ENCODE measurements at regions not wholly inside any gene's neighbourhood (a gene's known extent, or its start where the extent isn't known, plus 50 kb on each side); places are given as distances from the start of the nearest gene placed in this dataset.

GRCh38 chr12:60225216-60226000 lies 629.6 kb downstream of the SLC16A7 start:
- no peak overlapping the region for H2AFZ ChIP-seq
- H3K9me3 ChIP-seq (ENCODE audit: control insufficient read depth, low read length), result no peaks in the 10 kb centered on the region
- H3K4me2 ChIP-seq (ENCODE audit: low read length), result no peak overlapping the region
- no peaks in the 10 kb centered on the region for H3K4me1 ChIP-seq
- H3K27ac ChIP-seq, result no peak overlapping the region
- no peak for TF ChIP-seq CTCF (IDR thresholded peaks at IDR 0.05)
- no peaks in the 10 kb centered on the region for H3K27me3 ChIP-seq (ENCODE audit: control insufficient read depth, insufficient read depth, low read length)
- H3K9ac ChIP-seq, result no peak overlapping the region
- no peaks in the 10 kb centered on the region for H3K36me3 ChIP-seq (ENCODE audit: control insufficient read depth, insufficient read depth, low read length)
- H3K79me2 ChIP-seq, result no peaks in the 10 kb centered on the region
- H3K4me3 ChIP-seq (ENCODE audit: low read depth, low read length), result no peak overlapping the region

- Histone ChIP-seq H3K4me3 (ENCODE audit: low read depth, low read length) (no peak overlapping the region), H3K9me3 (ENCODE audit: control insufficient read depth, low read length) (no peaks in the 10 kb centered on the region), H3K4me1 (no peaks in the 10 kb centered on the region), H3K36me3 (ENCODE audit: control insufficient read depth, insufficient read depth, low read length) (no peaks in the 10 kb centered on the region), H3K79me2 (no peaks in the 10 kb centered on the region), H3K27me3 (ENCODE audit: control insufficient read depth, insufficient read depth, low read length) (no peaks in the 10 kb centered on the region), H3K9ac (no peak overlapping the region), H3K27ac (no peak overlapping the region), H2AFZ (no peak overlapping the region), H3K4me2 (ENCODE audit: low read length) (no peak overlapping the region)
- TF ChIP-seq CTCF (IDR thresholded peaks at IDR 0.05), result no peak
Measured at GRCh38 chr12:60227916-60228315, 632.1 kb downstream of the SLC16A7 start.

GRCh38 chr12:60230056-60230455 lies 634.2 kb downstream of the SLC16A7 start:
- Histone ChIP-seq H3K27ac (no peak overlapping the region), H3K4me3 (ENCODE audit: low read depth, low read length) (no peak overlapping the region), H3K4me1 (no peaks in the 10 kb centered on the region), H3K79me2 (no peaks in the 10 kb centered on the region), H3K4me2 (ENCODE audit: low read length) (no peak overlapping the region), H3K36me3 (ENCODE audit: control insufficient read depth, insufficient read depth, low read length) (no peaks in the 10 kb centered on the region), H2AFZ (no peak overlapping the region), H3K9ac (no peak overlapping the region), H3K27me3 (ENCODE audit: control insufficient read depth, insufficient read depth, low read length) (no peaks in the 10 kb centered on the region), H3K9me3 (ENCODE audit: control insufficient read depth, low read length) (no peaks in the 10 kb centered on the region)
- no peak for TF ChIP-seq CTCF (IDR thresholded peaks at IDR 0.05)

GRCh38 chr12:60231303-60231702 lies 635.5 kb downstream of the SLC16A7 start:
- no peaks in the 10 kb centered on the region for H3K36me3 ChIP-seq (ENCODE audit: control insufficient read depth, insufficient read depth, low read length)
- TF ChIP-seq CTCF (IDR thresholded peaks at IDR 0.05), result no peak
- no peak overlapping the region for H3K4me2 ChIP-seq (ENCODE audit: low read length)
- no peak overlapping the region for H3K9ac ChIP-seq
- no peak overlapping the region for H3K27ac ChIP-seq
- H3K27me3 ChIP-seq (ENCODE audit: control insufficient read depth, insufficient read depth, low read length), result no peaks in the 10 kb centered on the region
- H3K9me3 ChIP-seq (ENCODE audit: control insufficient read depth, low read length), result no peaks in the 10 kb centered on the region
- no peaks in the 10 kb centered on the region for H3K79me2 ChIP-seq
- H2AFZ ChIP-seq, result no peak overlapping the region
- no peaks in the 10 kb centered on the region for H3K4me1 ChIP-seq
- no peak overlapping the region for H3K4me3 ChIP-seq (ENCODE audit: low read depth, low read length)
